ENCODE measurements at regions not wholly inside any gene's neighbourhood (a gene's known extent, or its start where the extent isn't known, plus 50 kb on each side); places are given as distances from the start of the nearest gene placed in this dataset.

- no peak for FAIRE-seq
- H3K27me3 ChIP-seq (ENCODE audit: control insufficient read depth in 3 of 3, insufficient read depth in 3 of 3, low read length in 3 of 3), result no peaks in the 10 kb centered on the region
- no peaks in the 10 kb centered on the region for H3K36me3 ChIP-seq (ENCODE audit: control insufficient read depth in 3 of 3, insufficient read depth in 2 of 3, low read depth in 1 of 3, low read length in 3 of 3)
- H3K4me3 ChIP-seq (ENCODE audit: low read depth in 1 of 3, low read length in 3 of 3), result no peak overlapping the region
- WGBS, 3 donors, result 32 to 60% (median 42%) methylated on average over 12 of the region's 12 CpGs
- no peaks in the 10 kb centered on the region for H3K9me3 ChIP-seq (ENCODE audit: control insufficient read depth in 2 of 2, insufficient read depth in 1 of 2, low read depth in 1 of 2, low read length in 1 of 2)
- H3K27ac ChIP-seq (ENCODE audit: low read depth in 1 of 3, low read length in 2 of 3), result peak overlapping the region in 1 of 3 donors; percentile 3
- DNase-seq, result peak; percentile 22 to 59
- H3K4me1 ChIP-seq (ENCODE audit: control insufficient read depth in 3 of 3, insufficient read depth in 2 of 3, low read depth in 1 of 3, low read length in 2 of 3), result peaks cover 2 to 24% (median 4%) of the 10 kb centered on the region in 3 donors
These were observed 75.5 kb upstream of the GATA6 start for GRCh38 chr18:22093731-22094357.

GRCh38 chr18:22094358-22094734, 75.0 kb upstream of the GATA6 start:
- DNase-seq (peak; percentile 25 to 50), FAIRE-seq (no peak)
- WGBS, 3 donors, result 16 to 41% (median 22%) methylated on average over 4 of the region's 4 CpGs
- Histone ChIP-seq H3K36me3 (ENCODE audit: control insufficient read depth in 3 of 3, insufficient read depth in 2 of 3, low read depth in 1 of 3, low read length in 3 of 3) (no peaks in the 10 kb centered on the region), H3K27ac (ENCODE audit: low read depth in 1 of 3, low read length in 2 of 3) (peak overlapping the region in 1 of 3 donors; percentile 3), H3K9me3 (ENCODE audit: control insufficient read depth in 2 of 2, insufficient read depth in 1 of 2, low read depth in 1 of 2, low read length in 1 of 2) (no peaks in the 10 kb centered on the region), H3K4me1 (ENCODE audit: control insufficient read depth in 3 of 3, insufficient read depth in 2 of 3, low read depth in 1 of 3, low read length in 2 of 3) (peaks cover 2 to 20% (median 4%) of the 10 kb centered on the region in 3 donors), H3K27me3 (ENCODE audit: control insufficient read depth in 3 of 3, insufficient read depth in 3 of 3, low read length in 3 of 3) (no peaks in the 10 kb centered on the region), H3K4me3 (ENCODE audit: low read depth in 1 of 3, low read length in 3 of 3) (no peak overlapping the region)

- WGBS, 3 donors, result 15 to 27% (median 25%) methylated on average over 3 of the region's 3 CpGs
- H3K27ac ChIP-seq (ENCODE audit: low read depth in 1 of 3, low read length in 2 of 3), result no peak overlapping the region
These were observed 70.8 kb upstream of the GATA6 start for GRCh38 chr18:22098563-22098989.

GRCh38 chr18:22099925-22100324, 69.5 kb upstream of the GATA6 start:
- no peak overlapping the region for H3K4me3 ChIP-seq (ENCODE audit: low read depth in 1 of 3, low read length in 3 of 3)
- WGBS, 3 donors, result 89 to 96% (median 90%) methylated on average over 1 to 2 of the region's 2 CpGs
- H3K36me3 ChIP-seq (ENCODE audit: control insufficient read depth in 3 of 3, insufficient read depth in 2 of 3, low read depth in 1 of 3, low read length in 3 of 3), result no peaks in the 10 kb centered on the region
- peaks cover 2 to 17% (median 3%) of the 10 kb centered on the region in 3 donors for H3K4me1 ChIP-seq (ENCODE audit: control insufficient read depth in 3 of 3, insufficient read depth in 2 of 3, low read depth in 1 of 3, low read length in 2 of 3)
- no peaks in the 10 kb centered on the region for H3K9me3 ChIP-seq (ENCODE audit: control insufficient read depth in 2 of 2, insufficient read depth in 1 of 2, low read depth in 1 of 2, low read length in 1 of 2)
- no peak overlapping the region for H3K27ac ChIP-seq (ENCODE audit: low read depth in 1 of 3, low read length in 2 of 3)
- no peaks in the 10 kb centered on the region for H3K27me3 ChIP-seq (ENCODE audit: control insufficient read depth in 3 of 3, insufficient read depth in 3 of 3, low read length in 3 of 3)
- DNase-seq, result no peak
- no peak for FAIRE-seq

More at GRCh38 chr18:22098563-22098989, 70.8 kb upstream of the GATA6 start:
- no peak overlapping the region for H3K4me3 ChIP-seq (ENCODE audit: low read depth in 1 of 3, low read length in 3 of 3)
- no peak for FAIRE-seq
- DNase-seq, result peak in 1 of 2 donors; percentile 26
- H3K36me3 ChIP-seq (ENCODE audit: control insufficient read depth in 3 of 3, insufficient read depth in 2 of 3, low read depth in 1 of 3, low read length in 3 of 3), result no peaks in the 10 kb centered on the region
- no peaks in the 10 kb centered on the region for H3K9me3 ChIP-seq (ENCODE audit: control insufficient read depth in 2 of 2, insufficient read depth in 1 of 2, low read depth in 1 of 2, low read length in 1 of 2)
- peaks cover 4 to 25% (median 6%) of the 10 kb centered on the region in 3 donors for H3K4me1 ChIP-seq (ENCODE audit: control insufficient read depth in 3 of 3, insufficient read depth in 2 of 3, low read depth in 1 of 3, low read length in 2 of 3)
- no peaks in the 10 kb centered on the region for H3K27me3 ChIP-seq (ENCODE audit: control insufficient read depth in 3 of 3, insufficient read depth in 3 of 3, low read length in 3 of 3)

GRCh38 chr18:22101731-22102130, 67.7 kb upstream of the GATA6 start:
- Histone ChIP-seq H3K4me1 (ENCODE audit: control insufficient read depth in 3 of 3, insufficient read depth in 2 of 3, low read depth in 1 of 3, low read length in 2 of 3) (peaks cover 2 to 26% (median 6%) of the 10 kb centered on the region in 3 donors), H3K36me3 (ENCODE audit: control insufficient read depth in 3 of 3, insufficient read depth in 2 of 3, low read depth in 1 of 3, low read length in 3 of 3) (no peaks in the 10 kb centered on the region), H3K27ac (ENCODE audit: low read depth in 1 of 3, low read length in 2 of 3) (no peak overlapping the region), H3K27me3 (ENCODE audit: control insufficient read depth in 3 of 3, insufficient read depth in 3 of 3, low read length in 3 of 3) (no peaks in the 10 kb centered on the region), H3K4me3 (ENCODE audit: low read depth in 1 of 3, low read length in 3 of 3) (no peak overlapping the region), H3K9me3 (ENCODE audit: control insufficient read depth in 2 of 2, insufficient read depth in 1 of 2, low read depth in 1 of 2, low read length in 1 of 2) (no peaks in the 10 kb centered on the region)
- no peak for FAIRE-seq
- 75 to 80% (median 79%) methylated on average over 4 of the region's 4 CpGs for WGBS, 3 donors
- DNase-seq, result no peak

- H3K27me3 ChIP-seq (ENCODE audit: control insufficient read depth in 3 of 3, insufficient read depth in 3 of 3, low read length in 3 of 3), result no peaks in the 10 kb centered on the region
- FAIRE-seq (no peak), DNase-seq (peak; percentile 50 to 58)
- no peaks in the 10 kb centered on the region for H3K36me3 ChIP-seq (ENCODE audit: control insufficient read depth in 3 of 3, insufficient read depth in 2 of 3, low read depth in 1 of 3, low read length in 3 of 3)
- peak overlapping the region in 1 of 3 donors; percentile 21 for H3K27ac ChIP-seq (ENCODE audit: low read depth in 1 of 3, low read length in 2 of 3)
- 7 to 23% (median 13%) methylated on average over 7 of the region's 7 CpGs for WGBS, 3 donors
- peaks cover 2 to 33% (median 6%) of the 10 kb centered on the region in 3 donors for H3K4me1 ChIP-seq (ENCODE audit: control insufficient read depth in 3 of 3, insufficient read depth in 2 of 3, low read depth in 1 of 3, low read length in 2 of 3)
- H3K4me3 ChIP-seq (ENCODE audit: low read depth in 1 of 3, low read length in 3 of 3), result no peak overlapping the region
- no peaks in the 10 kb centered on the region for H3K9me3 ChIP-seq (ENCODE audit: control insufficient read depth in 2 of 2, insufficient read depth in 1 of 2, low read depth in 1 of 2, low read length in 1 of 2)
These were observed 66.3 kb upstream of the GATA6 start for GRCh38 chr18:22102953-22103646.

- FAIRE-seq, result no peak
- WGBS, 3 donors, result 67 to 82% (median 80%) methylated on average over 6 of the region's 6 CpGs
- DNase-seq, result no peak
- no peaks in the 10 kb centered on the region for H3K27me3 ChIP-seq (ENCODE audit: control insufficient read depth in 3 of 3, insufficient read depth in 3 of 3, low read length in 3 of 3)
- peak overlapping the region in 1 of 3 donors; percentile 5 for H3K27ac ChIP-seq (ENCODE audit: low read depth in 1 of 3, low read length in 2 of 3)
- H3K4me1 ChIP-seq (ENCODE audit: control insufficient read depth in 3 of 3, insufficient read depth in 2 of 3, low read depth in 1 of 3, low read length in 2 of 3), result peaks cover 2 to 36% (median 6%) of the 10 kb centered on the region in 3 donors
- H3K4me3 ChIP-seq (ENCODE audit: low read depth in 1 of 3, low read length in 3 of 3), result no peak overlapping the region
- H3K36me3 ChIP-seq (ENCODE audit: control insufficient read depth in 3 of 3, insufficient read depth in 2 of 3, low read depth in 1 of 3, low read length in 3 of 3), result no peaks in the 10 kb centered on the region
- no peaks in the 10 kb centered on the region for H3K9me3 ChIP-seq (ENCODE audit: control insufficient read depth in 2 of 2, insufficient read depth in 1 of 2, low read depth in 1 of 2, low read length in 1 of 2)
These were observed 65.8 kb upstream of the GATA6 start for GRCh38 chr18:22103647-22104031.

GRCh38 chr18:22106536-22107292, 62.7 kb upstream of the GATA6 start:
- peaks cover 2 to 57% (median 6%) of the 10 kb centered on the region in 3 donors for H3K4me1 ChIP-seq (ENCODE audit: control insufficient read depth in 3 of 3, insufficient read depth in 2 of 3, low read depth in 1 of 3, low read length in 2 of 3)
- no peak for FAIRE-seq
- peak overlapping the region in 1 of 3 donors; percentile 26 for H3K27ac ChIP-seq (ENCODE audit: low read depth in 1 of 3, low read length in 2 of 3)
- no peaks in the 10 kb centered on the region for H3K36me3 ChIP-seq (ENCODE audit: control insufficient read depth in 3 of 3, insufficient read depth in 2 of 3, low read depth in 1 of 3, low read length in 3 of 3)
- WGBS, 3 donors, result 57 to 74% (median 60%) methylated on average over 4 of the region's 4 CpGs
- no peaks in the 10 kb centered on the region for H3K9me3 ChIP-seq (ENCODE audit: control insufficient read depth in 2 of 2, insufficient read depth in 1 of 2, low read depth in 1 of 2, low read length in 1 of 2)
- no peak overlapping the region for H3K4me3 ChIP-seq (ENCODE audit: low read depth in 1 of 3, low read length in 3 of 3)
- H3K27me3 ChIP-seq (ENCODE audit: control insufficient read depth in 3 of 3, insufficient read depth in 3 of 3, low read length in 3 of 3), result no peaks in the 10 kb centered on the region
- DNase-seq, result peak; percentile 76 to 90

All from small intestine (tissue), 7 donors.